ENCODE measurements at regions not wholly inside any gene's neighbourhood (a gene's known extent, or its start where the extent isn't known, plus 50 kb on each side); places are given as distances from the start of the nearest gene placed in this dataset.

DNA sequence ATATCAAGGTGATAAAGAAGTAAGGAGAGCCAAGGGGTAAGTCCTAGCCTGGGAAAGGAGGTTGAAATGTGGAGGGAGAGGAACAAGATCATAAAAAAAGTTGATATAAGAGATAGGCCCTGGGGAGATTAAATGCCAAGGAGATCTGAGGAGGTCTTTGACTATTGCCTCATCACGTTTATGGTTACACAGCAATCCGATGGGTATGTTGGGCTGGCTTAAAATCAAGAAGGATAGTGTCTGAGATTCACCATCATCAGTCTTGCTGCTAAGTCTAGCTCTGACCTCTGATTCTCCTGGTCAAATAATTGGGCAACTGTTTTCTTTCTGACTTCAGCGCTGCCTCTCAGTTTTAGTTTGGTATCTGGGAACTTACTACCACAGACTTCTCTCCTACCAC, 416.3 kb downstream of the GPATCH2 start:
- DNase-seq (ENCODE audit: low read depth in 4 of 4, low spot score in 2 of 4), result no peak

DNA sequence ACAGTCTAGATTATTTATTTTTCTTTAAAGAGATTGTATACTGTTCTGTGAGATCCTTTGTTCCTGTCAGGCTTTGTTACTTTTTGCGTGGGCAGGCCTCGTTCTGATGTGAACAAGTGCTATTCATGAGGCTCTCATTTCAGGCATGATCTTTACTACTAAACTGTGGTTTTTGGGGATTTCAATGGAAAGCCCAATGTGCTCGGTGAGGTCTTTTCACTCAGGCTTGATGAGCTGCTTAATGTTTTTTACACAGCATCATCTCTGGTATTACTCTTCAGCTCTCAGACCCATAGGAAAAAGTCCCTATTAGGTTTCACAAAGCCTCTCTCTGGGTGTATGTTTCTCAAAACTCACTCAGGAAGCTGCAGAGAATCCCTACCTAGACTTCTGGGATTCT, 419.4 kb downstream of the GPATCH2 start:
- no peak for DNase-seq (ENCODE audit: low read depth in 4 of 4, low spot score in 2 of 4)

DNA sequence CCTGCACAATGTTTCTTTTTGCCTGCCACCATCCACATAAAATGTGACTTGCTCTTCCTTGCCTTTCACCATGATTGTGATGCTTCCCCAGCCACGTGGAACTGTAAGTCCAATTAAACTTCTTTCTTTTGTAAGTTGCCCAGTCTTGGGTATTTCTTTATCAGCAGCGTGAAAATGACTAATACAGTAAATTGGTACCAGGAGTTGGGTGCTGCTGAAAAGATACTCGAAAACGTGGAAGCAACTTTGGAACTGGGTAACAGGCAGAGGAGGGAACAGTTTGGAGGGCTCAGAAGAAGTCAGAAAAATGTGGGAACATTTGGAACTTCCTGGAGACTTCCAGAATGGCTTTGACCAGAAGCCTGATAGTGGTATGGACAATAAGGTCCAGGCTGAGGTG, 425.3 kb downstream of the GPATCH2 start:
- no peak for DNase-seq (ENCODE audit: low read depth in 4 of 4, low spot score in 2 of 4)

DNA sequence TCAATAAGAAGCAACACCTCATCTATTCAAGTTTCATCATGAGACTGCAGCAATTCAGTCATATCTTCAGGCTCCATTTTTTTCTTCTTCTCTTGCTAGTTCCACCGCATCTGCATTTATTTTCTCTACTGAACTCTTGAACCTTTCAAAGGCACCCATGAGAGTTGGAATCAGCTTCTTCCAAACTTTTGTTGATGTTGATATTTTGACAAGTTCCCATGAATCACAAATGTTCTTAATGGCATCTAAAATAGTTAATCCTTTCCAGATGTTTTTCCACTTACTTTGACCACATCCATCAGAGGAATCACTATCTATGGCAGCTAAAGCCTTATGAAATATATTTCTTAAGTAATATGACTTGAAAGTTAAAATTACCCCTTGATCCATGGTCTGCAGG, 434.3 kb downstream of the GPATCH2 start:
- no peak for DNase-seq (ENCODE audit: low read depth in 4 of 4, low spot score in 2 of 4)

DNA sequence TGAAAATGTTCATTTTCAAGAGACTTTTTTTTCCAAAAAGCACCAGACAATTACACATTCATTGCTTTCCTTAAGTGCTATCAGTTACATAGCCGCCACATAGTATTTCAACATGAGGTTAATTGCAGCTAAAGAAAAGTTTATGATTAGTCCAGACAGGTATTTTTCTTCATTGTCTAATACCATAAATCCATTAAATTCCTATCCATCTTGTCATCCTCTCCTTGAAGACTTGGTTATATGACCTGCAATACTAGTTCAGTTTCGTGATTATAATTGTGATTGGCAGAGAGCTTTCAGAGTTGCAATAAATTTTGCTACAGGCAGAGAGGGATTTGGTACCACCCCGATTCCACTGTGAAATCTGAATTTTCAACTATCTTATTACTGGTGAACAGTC, 437.7 kb downstream of the GPATCH2 start:
- DNase-seq (ENCODE audit: low read depth in 4 of 4, low spot score in 2 of 4), result no peak

DNA sequence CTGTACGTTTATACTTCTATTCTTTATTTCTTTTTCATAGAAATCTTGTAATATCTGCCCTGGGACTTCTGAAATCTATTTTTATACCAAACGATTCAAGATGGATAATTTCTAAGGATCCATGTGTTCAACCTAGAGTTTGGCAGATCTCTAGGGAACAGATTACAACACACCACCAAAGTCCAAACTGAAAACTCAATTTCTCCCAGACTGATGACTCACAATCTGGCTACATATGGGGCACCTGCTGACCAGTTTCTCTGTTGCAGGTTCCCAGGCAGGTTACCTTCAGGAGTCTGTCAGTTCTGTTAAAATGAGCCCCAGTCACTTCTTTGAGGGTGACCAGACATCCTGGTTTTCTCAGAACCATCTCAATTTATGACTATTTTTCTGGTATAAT, 439.4 kb downstream of the GPATCH2 start:
- no peak for DNase-seq (ENCODE audit: low read depth in 4 of 4, low spot score in 2 of 4)

DNA sequence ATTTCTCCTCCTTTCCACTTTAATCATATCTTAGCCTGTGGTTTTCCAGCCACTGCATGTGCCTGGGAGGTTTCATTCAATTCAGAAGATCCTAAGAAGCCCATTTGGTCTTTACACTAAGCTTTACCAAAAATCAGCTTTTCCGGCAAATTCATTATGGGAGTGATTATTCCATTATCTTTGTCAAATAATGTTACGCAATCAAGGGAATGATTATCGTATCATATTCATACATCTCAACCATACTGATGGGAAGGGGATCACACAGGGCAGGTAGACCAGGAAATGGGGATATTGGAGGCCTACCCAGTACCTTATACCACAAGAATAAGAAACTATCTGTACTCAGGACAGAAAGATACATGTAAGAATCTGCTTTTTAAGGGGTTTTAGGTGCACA, 440.5 kb downstream of the GPATCH2 start:
- DNase-seq (ENCODE audit: low read depth in 4 of 4, low spot score in 2 of 4), result no peak

DNA sequence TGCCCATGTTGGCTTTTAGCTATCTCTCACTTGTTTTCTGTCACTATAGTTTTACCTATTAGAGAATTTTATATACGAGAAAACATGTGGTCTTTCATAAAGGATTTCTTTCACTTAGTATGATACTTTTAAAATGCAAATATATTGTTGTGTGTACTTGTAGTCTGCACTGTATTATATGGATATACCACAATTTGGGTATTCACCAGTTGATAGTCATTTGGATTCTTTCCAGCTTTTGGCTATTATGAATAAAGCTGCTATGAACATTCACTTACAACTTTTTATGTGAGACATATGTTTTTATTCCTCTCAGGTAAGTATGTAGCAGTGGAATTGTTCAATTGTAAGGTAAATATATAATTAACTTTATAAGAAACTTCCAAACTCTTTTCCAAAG, 441.5 kb downstream of the GPATCH2 start:
- no peak for DNase-seq (ENCODE audit: low read depth in 4 of 4, low spot score in 2 of 4)

DNA sequence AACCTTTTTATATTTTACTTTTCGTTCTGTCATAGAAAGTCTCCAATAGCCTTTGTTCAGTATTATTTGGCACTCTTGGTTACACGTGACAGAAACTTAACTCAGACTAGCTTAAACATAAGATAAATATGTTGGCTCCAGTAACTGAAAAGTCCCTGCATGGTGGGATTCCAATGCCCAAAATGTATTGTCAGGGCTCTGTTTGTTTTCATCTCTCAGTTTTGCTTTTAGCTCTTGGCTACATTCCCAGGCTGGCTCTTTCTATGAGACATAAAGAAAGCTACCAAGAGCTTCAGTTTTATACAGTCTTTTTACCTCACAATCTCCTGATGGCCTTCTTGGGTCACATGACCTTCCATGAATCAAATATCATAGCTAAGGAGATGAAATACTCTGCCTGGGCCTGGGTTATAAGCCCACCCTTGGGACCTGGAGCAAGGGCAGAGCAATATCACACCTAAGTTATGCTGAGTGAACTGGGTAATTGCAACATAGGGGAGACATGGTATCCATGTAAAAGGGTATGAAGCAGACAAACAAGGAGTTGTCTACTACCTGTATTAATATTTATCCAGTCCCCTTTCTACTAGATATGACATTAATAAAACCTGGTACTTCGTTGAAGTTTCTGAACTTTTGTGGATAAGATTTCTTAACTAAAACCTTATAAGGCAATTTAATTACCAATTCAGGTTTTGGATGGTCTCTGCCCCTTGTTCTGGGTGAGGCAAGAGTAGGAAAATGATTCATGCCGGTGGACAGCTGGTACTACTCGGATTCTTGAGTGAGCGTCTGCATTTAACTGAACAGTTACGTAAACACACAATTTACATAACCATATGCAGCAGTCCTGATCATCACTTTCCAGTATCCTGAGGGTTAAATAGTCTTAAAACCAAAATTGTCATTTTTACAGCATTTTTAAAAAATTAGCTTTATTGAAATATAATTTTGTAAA, 442.3 kb downstream of the GPATCH2 start:
- no peak for DNase-seq (ENCODE audit: low read depth in 4 of 4, low spot score in 2 of 4)

DNA sequence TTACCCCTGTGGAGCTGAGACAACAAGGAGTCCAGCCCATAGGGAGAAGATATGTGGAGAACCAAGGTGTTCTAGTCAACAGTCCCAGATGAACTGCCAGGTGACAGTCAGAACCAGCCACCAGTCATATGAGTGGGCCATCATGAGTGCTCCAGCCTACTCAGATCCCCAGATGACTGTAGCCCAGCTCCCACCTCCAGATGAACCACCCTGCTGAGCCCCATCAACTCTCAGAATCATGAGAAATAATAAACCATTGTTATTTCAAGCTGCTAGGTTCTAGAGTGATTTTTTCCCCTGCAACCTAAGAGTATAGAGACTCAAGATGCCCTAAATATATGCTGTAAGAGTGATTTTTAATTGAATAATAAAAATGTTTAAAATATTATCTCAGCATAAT, 444.2 kb downstream of the GPATCH2 start:
- no peak for DNase-seq (ENCODE audit: low read depth in 4 of 4, low spot score in 2 of 4)

DNA sequence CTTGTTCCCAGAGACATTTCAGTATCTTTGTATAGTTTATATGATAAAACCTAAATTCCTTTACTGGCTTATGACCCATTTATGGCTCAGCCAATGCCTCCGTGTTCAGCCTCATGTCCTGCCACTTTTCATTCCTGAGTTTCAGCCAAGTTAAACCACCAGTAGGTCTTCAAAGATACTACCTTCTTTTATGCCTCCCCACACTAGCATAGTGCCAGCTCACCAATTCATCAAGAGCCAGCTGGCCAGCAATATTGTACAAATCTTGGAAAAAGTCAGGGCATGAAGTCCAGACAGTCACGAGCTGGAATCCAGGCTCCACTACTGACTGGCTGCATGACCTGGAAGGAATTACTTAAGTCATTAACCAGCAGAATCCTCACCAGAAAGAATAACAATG, 446.0 kb downstream of the GPATCH2 start:
- DNase-seq (ENCODE audit: low read depth in 4 of 4, low spot score in 2 of 4), result no peak

DNA sequence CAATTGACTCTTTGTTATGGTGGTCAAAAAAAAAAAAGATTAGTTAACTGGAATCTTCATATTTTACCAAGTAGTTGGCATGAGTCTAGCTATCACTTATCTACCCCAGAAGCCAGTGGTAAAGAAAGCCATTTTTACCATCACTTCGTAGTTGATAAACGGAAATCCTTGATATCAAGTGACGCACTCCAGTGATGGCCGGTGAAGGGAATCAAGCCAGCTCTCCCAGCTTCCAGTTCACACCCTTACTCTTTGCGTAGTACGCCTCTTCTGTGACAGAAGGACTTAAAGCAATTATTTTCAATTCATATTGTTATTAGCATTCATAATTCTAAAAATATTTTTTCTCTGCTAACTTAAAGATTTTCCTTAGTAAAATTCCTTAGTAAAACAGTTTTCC, 447.9 kb downstream of the GPATCH2 start:
- no peak for DNase-seq (ENCODE audit: low read depth in 4 of 4, low spot score in 2 of 4)

DNA sequence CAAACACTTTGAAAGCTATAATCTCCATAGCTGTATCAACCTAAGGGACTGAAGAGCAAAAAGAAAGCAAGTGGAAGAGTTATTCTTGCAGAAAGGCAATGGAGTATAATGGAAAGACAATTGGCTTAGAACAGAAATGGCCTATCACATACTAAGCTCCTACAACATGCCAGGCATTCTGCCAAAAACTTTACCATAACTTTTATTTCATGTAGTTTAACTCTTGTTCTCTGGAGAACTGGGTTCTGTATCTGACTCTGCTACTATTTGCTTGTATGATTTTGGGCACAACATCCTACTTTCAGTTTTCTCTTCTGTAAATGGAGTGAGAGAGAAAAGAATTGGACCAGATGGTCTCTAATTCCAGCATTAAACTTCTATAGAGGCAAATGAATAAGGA, 449.1 kb downstream of the GPATCH2 start:
- peak in 1 of 4 donors; percentile 4 for DNase-seq (ENCODE audit: low read depth in 4 of 4, low spot score in 2 of 4)

DNA sequence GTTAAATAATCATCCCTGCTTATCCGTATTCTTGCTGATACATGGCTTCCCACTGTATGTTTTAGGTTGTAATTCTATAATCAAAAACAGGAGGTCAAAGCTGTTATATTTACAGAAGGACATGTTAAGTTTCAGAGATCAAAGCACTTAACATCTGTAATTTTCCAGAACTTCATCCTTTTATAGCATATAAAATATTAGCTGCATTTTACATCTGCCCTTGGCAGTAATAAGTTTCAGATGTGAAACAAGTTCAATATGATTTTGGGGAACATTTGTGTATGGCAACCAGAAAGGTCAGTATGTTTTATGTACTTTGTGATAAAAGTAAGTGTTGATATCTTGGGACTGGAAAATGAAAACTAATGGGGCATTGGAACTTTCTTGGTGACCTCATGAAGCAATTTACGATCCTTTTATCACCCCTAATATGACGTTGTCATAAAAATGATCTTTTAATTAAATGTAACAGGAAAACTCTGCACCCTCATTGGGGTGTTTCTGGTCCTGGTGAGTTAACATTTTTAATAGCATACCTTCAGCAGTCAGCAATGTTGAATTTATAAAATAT, 449.6 kb downstream of the GPATCH2 start:
- no peak for DNase-seq (ENCODE audit: low read depth in 4 of 4, low spot score in 2 of 4)

DNA sequence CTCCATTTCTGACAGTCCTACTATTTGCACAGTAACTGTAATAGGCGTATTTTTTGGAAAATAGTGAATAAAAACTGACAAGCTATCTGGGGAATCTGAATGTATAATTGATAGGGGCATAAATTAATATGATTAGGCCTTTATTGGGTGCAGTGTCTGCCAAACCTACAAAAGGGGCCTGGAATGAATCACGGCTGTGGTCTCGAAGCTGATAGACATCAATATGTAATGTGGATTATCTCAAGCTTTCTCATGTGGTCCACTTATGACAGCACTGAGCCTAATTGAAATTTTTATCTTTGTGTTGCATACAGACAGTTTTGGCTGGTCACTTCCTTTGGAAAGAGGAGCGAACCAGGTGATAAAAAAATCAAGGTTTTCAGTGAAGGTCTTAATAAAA, 450.4 kb downstream of the GPATCH2 start:
- DNase-seq (ENCODE audit: low read depth in 4 of 4, low spot score in 2 of 4), result no peak

DNA sequence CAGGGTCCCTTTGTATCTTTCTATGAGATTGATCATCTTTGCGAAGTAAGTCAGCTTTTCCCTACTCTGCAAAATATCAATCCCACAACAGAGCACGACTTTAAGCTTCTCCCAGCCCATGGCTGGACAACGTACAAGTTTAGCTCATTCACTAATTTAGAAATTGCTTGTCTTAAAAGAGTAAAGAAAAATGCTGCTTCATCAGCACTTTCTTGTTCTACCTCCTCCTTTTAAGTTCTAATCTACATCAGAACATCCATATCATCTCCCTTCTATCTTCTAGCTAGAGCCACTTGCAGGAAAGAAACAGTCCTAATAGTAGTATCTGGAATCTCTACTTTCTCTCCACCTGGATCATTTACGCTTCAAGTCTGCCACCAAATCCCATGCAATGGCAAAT, 441.2 kb upstream of the ESRRG start:
- DNase-seq (ENCODE audit: low read depth in 4 of 4, low spot score in 2 of 4), result no peak

DNA sequence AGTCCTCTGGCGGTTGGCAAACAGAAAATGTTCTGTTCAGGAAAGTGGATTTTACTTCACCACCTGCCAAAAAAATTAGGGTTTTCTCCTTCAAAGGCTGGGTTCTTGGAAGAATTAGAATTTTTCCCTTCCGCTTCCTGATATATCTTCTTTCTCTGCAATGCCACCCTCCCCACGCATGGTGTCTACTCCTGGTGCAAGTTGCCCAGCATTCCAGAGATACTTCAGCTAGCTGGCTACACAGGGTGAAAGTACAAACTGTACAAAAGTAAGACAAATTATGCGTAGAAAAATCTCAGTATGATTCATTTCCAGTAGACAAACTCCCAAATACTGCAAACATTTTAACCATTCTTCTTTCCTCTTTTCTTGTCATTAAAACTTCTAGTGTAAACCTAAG, 430.1 kb upstream of the ESRRG start:
- DNase-seq (ENCODE audit: low read depth in 4 of 4, low spot score in 2 of 4), result no peak

DNA sequence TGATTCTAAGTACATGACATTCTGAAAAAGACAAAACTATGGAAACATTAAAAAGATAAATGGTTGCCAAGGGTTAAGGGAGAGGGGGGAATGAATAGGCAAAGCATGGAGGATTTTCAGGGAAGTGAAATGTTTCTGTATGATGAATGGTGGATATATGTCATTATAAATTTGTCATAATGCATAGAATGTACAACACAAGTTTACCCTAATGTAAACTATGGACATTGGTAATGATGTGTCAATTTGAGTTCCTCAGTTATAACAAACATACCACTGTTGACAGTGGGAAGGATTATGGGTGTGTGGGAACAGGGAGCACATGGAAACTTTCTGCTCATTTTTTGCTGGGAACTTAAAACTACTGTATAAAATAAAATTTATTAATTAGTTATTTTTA, 427.1 kb upstream of the ESRRG start:
- DNase-seq (ENCODE audit: low read depth in 4 of 4, low spot score in 2 of 4), result no peak

DNA sequence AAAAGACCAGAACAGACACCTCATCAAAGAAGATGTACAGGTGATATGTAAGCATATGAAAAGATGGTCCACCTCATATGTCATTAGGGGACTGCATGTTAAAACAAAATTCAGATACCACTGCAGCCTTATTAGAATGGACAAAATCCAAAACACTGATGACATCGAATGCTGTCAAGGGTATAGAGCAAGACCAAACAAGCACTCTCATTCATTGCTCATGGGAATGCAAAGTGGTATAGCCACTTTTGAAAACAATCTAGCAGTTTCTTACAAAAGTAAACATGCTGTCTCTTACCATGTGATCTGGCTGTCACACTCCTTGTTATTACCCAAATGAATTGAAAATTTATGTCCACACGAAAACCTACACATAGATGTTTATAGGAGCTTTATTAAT, 426.6 kb upstream of the ESRRG start:
- DNase-seq (ENCODE audit: low read depth in 4 of 4, low spot score in 2 of 4), result no peak

DNA sequence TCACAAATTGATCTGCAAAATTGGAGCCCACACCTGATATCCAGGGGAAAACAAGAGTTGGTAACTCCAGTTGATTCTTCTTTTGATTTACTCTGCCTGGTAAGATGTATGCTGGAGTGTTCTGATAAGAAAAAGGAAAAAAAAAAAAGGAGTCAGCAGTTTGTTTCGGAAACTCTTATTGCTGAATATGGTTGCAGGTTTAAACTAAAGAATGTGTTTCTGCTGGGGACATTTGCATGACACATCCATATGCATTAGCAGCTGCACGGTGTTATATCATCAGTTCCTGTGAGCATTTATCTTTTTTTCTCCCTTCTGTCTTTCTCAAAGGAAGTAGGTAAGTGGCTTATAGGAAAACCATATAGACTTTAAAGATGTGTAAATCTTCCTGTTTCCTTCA, 418.5 kb upstream of the ESRRG start:
- no peak for DNase-seq (ENCODE audit: low read depth in 4 of 4, low spot score in 2 of 4)

DNA sequence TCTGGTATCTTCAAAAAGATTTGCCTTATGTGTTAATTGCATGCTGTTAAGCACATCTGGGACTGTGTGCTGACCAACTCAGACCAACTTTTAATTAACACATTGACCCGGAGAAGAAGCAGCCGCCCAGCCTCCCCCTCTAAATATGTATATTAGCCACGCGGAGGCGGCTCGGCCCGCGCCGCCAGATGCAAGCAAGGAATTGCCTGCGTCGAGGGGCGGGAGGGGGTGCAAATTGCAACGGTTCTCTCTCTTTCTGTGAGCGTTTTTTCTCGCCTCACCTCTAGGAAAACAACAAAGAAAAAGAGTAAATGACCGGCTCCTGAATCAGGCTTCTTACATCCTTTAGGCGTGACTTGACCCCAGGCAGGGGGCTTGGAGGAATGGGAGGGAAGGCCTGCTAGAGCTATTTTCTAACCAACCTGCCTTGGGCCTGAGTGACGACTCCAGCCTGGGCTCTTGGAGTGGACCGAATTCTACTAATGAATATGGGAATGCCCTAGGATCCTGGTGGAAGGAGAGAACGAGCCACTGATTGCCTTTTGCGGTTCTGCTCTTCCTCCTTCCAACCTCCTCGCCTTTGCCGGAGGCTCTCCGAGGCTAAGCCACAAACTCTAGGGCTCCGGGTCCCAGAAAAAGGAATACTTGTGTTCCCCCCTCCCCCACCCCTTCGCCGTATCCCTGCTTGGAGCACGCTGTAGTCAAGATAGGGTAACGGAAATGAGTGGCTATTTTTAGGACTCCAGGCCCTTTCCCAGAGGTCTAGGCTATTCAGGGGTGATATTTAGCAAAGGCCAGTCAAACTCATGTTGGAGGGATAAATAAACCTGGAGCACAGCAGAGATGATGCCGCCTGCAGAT, 417.0 kb upstream of the ESRRG start:
- DNase-seq (ENCODE audit: low read depth in 4 of 4, low spot score in 2 of 4), result peak in 1 of 4 donors; percentile 23
